IMR-90 (cell line): ENCODE measurements at regions not wholly inside any gene's neighbourhood (a gene's known extent, or its start where the extent isn't known, plus 50 kb on each side); places are given as distances from the start of the nearest gene placed in this dataset.

Experiments
- ATAC-seq: fragments of 200-7000 bp; cut with Tn5 transposase; 2 replicates; pipeline ENCODE4 v1.9.1; 2020; ENCODE audit warnings: low read depth, mild to moderate bottlenecking, moderate library complexity
- BruUV-seq: library from RNA; stranded (reverse); fragments of 400-500 nt; replicated peaks from 2 replicates; lab custom pipeline; 2021; lab: Mats Ljungman, UMichigan
- CTCF ChIA-PET: fragments of 300-600 bp; formaldehyde crosslinking; extraction: SDS; loops from one replicate; lab custom pipeline; 2021; ENCODE audit warnings: antibody characterized with exemption; lab: Yijun Ruan, JAX
- POLR2A ChIA-PET: fragments of 300-600 bp; sonication (Branson Sonifier 250); formaldehyde crosslinking; loops from one replicate; lab custom pipeline; 2022; ENCODE audit warnings: antibody characterized with exemption; ENCODE audit not compliant: unreplicated experiment; lab: Charles Lee
- DNase-seq: peaks from one replicate; pipeline ENCODE4 v3.0.0; 2013
- H2AFZ ChIP-seq: replicated peaks from 2 replicates; pipeline ENCODE3; 2013; ENCODE audit warnings: low read length, mild to moderate bottlenecking; ENCODE audit not compliant: poor library complexity
- H2AK5ac ChIP-seq: 2 replicates; pipeline ENCODE4 v1.6.1; 2013; ENCODE audit warnings: low read depth, low read length, inconsistent platforms
- H2AK9ac ChIP-seq: replicated peaks from 2 replicates; pipeline ENCODE3; 2013; ENCODE audit warnings: mild to moderate bottlenecking, low read depth, low read length, moderate library complexity; ENCODE audit not compliant: poor library complexity
- H2BK120ac ChIP-seq: 2 replicates; pipeline ENCODE4 v1.6.1; 2013; ENCODE audit warnings: low read depth, low read length, inconsistent platforms
- H2BK15ac ChIP-seq: 3 replicates; pipeline ENCODE4 v1.6.1; 2013; ENCODE audit warnings: low read depth, low read length, inconsistent platforms
- H2BK20ac ChIP-seq: 2 replicates; pipeline ENCODE4 v1.6.1; 2013; ENCODE audit warnings: low read depth, mild to moderate bottlenecking, inconsistent platforms, low read length, moderate library complexity
- H2BK5ac ChIP-seq: 2 replicates; pipeline ENCODE4 v1.6.1; 2013; ENCODE audit warnings: mild to moderate bottlenecking, low read depth, low read length, inconsistent platforms; ENCODE audit not compliant: poor library complexity, severe bottlenecking
- H3K14ac ChIP-seq: replicated peaks from 2 replicates; pipeline ENCODE4 v1.6.1; 2013; ENCODE audit warnings: low read depth, low read length, inconsistent platforms
- H3K18ac ChIP-seq: 2 replicates; pipeline ENCODE4 v1.6.1; 2013; ENCODE audit warnings: low read depth, low read length, control low read depth
- H3K23ac ChIP-seq: 2 replicates; pipeline ENCODE4 v1.6.1; 2013; ENCODE audit warnings: low read depth, low read length, inconsistent platforms
- H3K27ac ChIP-seq: 2 replicates; pipeline ENCODE4 v1.5.1; 2013; ENCODE audit warnings: mild to moderate bottlenecking, control low read depth, low read length; ENCODE audit not compliant: insufficient read depth
- H3K27me3 ChIP-seq: 2 replicates; pipeline ENCODE4 v1.6.1; 2013; ENCODE audit warnings: low read length; ENCODE audit not compliant: control insufficient read depth, insufficient read depth
- H3K36me3 ChIP-seq: 2 replicates; pipeline ENCODE4 v1.6.1; 2013; ENCODE audit warnings: low read length, mixed read lengths; ENCODE audit not compliant: control insufficient read depth, insufficient read depth
- H3K4ac ChIP-seq: 2 replicates; pipeline ENCODE4 v1.6.1; 2013; ENCODE audit warnings: low read depth, low read length, inconsistent platforms
- H3K4me1 ChIP-seq: 2 replicates; pipeline ENCODE4 v1.6.1; 2013; ENCODE audit warnings: low read length, mixed read lengths; ENCODE audit not compliant: control insufficient read depth, insufficient read depth
- H3K4me2 ChIP-seq: 2 replicates; pipeline ENCODE4 v1.6.1; 2013; ENCODE audit warnings: low read depth, mild to moderate bottlenecking, control low read depth, low read length, moderate library complexity
- H3K4me3 ChIP-seq: 2 replicates; pipeline ENCODE4 v1.5.1; 2013; ENCODE audit warnings: low read depth, mild to moderate bottlenecking, control low read depth, low read length, moderate library complexity; ENCODE audit not compliant: insufficient read depth
- H3K56ac ChIP-seq: 2 replicates; pipeline ENCODE4 v1.6.1; 2013; ENCODE audit warnings: low read length, inconsistent platforms; ENCODE audit not compliant: insufficient read depth; ENCODE audit errors: extremely low read depth
- H3K79me1 ChIP-seq, 2 experiments: 2 replicates each; pipeline ENCODE4 v1.6.1; 2013; ENCODE audit warnings: low read length in 2 of 2, inconsistent platforms in 1 of 2, low read depth in 1 of 2
- H3K9ac ChIP-seq: 2 replicates; pipeline ENCODE4 v1.6.1; 2013; ENCODE audit warnings: low read depth, low read length, control low read depth
- H3K9me1 ChIP-seq: 2 replicates; pipeline ENCODE4 v1.6.1; 2013; ENCODE audit warnings: low read length, inconsistent platforms; ENCODE audit not compliant: insufficient read depth
- H3K9me3 ChIP-seq: 2 replicates; pipeline ENCODE4 v1.6.1; 2013; ENCODE audit warnings: low read length; ENCODE audit not compliant: control insufficient read depth, insufficient read depth
- H4K20me1 ChIP-seq: 2 replicates; pipeline ENCODE4 v1.6.1; 2013; ENCODE audit warnings: low read length, inconsistent platforms; ENCODE audit not compliant: insufficient read depth
- H4K5ac ChIP-seq: 2 replicates; pipeline ENCODE4 v1.6.1; 2013; ENCODE audit warnings: mild to moderate bottlenecking, low read depth, low read length, control low read depth
- H4K8ac ChIP-seq, 2 experiments: 2 replicates each; pipeline ENCODE4 v1.6.1; 2013; ENCODE audit warnings: low read depth in 2 of 2, low read length in 2 of 2, control low read depth in 1 of 2, inconsistent platforms in 1 of 2
- H4K91ac ChIP-seq: 2 replicates; pipeline ENCODE4 v1.6.1; 2013; ENCODE audit warnings: low read depth, low read length, inconsistent platforms; ENCODE audit not compliant: insufficient read depth
- BHLHE40 ChIP-seq: fragments of 150-350 bp; IDR thresholded peaks from 2 replicates; pipeline ENCODE4 v1.6.1; 2016; ENCODE audit warnings: mild to moderate bottlenecking, low read depth, low read length
- ELK1 ChIP-seq: fragments of 150-350 bp; IDR thresholded peaks from 2 replicates; pipeline ENCODE4 v1.6.1; 2016; ENCODE audit warnings: low read depth, mild to moderate bottlenecking, low read length, moderate library complexity, borderline replicate concordance
- MAZ ChIP-seq: IDR thresholded peaks from 2 replicates; pipeline ENCODE4 v1.6.1; 2012; ENCODE audit warnings: low read depth, mild to moderate bottlenecking, low read length, improper control_type of control experiment, moderate library complexity, borderline replicate concordance
- MXI1 ChIP-seq: IDR thresholded peaks from 2 replicates; pipeline ENCODE4 v1.6.1; 2012; ENCODE audit warnings: low read depth, mild to moderate bottlenecking, low read length, moderate library complexity, borderline replicate concordance
- RCOR1 ChIP-seq: IDR thresholded peaks from 2 replicates; pipeline ENCODE4 v1.6.1; 2012; ENCODE audit warnings: mild to moderate bottlenecking, low read length, improper control_type of control experiment; ENCODE audit not compliant: insufficient replicate concordance
- SMC3 ChIP-seq: fragments of 150-350 bp; IDR thresholded peaks from 2 replicates; pipeline ENCODE4 v1.6.1; 2016; ENCODE audit warnings: low read depth, mild to moderate bottlenecking, antibody characterized with exemption, low read length, moderate library complexity
- WGBS, 2 experiments: methylation state at CpG; one replicate each; pipeline versions ENCODE4 v1.1.5 to v1.1.7; 2013; ENCODE audit warnings: missing lambda C conversion rate in 2 of 2; ENCODE audit not compliant: insufficient read length in 1 of 2; ENCODE audit errors: extremely low coverage in 2 of 2; 5-methylcytosine and 5-hydroxymethylcytosine counted together
- dilution Hi-C: fragments of 300-500 bp; cut with HindIII; formaldehyde crosslinking; loops from one replicate; pipeline ENCODE4 v1.14.3; 2018; ENCODE audit warnings: low sequenced_read_pairs; ENCODE audit not compliant: unreplicated experiment
- in situ Hi-C: fragments of 300-500 bp; cut with MboI; formaldehyde crosslinking; loops from 3 replicates; pipeline ENCODE4 v1.14.3; 2019; ENCODE audit warnings: low sequenced_read_pairs, inconsistent platforms, mixed read lengths
- intact Hi-C: fragments of 100-400 bp; cut with micrococcal nuclease; formaldehyde crosslinking; loops from 2 replicates; pipeline ENCODE4 v1.10.0; 2022

- H2BK15ac ChIP-seq, result no peak overlapping the region
- intact Hi-C loops (no loop called here), in situ Hi-C loops (no loop called here), dilution Hi-C loops (no loop called here)
- DNase-seq (no peak), ATAC-seq (no peak)
- no peak overlapping the region for H3K14ac ChIP-seq
- H2BK5ac ChIP-seq, result no peak overlapping the region
- H3K56ac ChIP-seq, result no peak overlapping the region
- no peak for TF ChIP-seq RCOR1
- no peak for TF ChIP-seq BHLHE40
- no peak for TF ChIP-seq SMC3
- TF ChIP-seq MAZ, result no peak
- no peak for TF ChIP-seq ELK1
- TF ChIP-seq MXI1, result no peak
- no peaks in the 10 kb centered on the region for H4K20me1 ChIP-seq
- no peak overlapping the region for H2AFZ ChIP-seq
- no peak overlapping the region for H3K18ac ChIP-seq
- H3K9me1 ChIP-seq, result no peaks in the 10 kb centered on the region
- H2AK9ac ChIP-seq, result no peak overlapping the region
- no peak overlapping the region for H3K4me2 ChIP-seq
- POLR2A ChIA-PET, result no interaction called here
- H3K9ac ChIP-seq, result no peak overlapping the region
- no peak overlapping the region for H4K5ac ChIP-seq
- no peaks in the 10 kb centered on the region for H3K79me1 ChIP-seq
- WGBS, 2 experiments, result no CpG with 5 or more reads among the region's 3 CpGs
- H4K91ac ChIP-seq, result no peak overlapping the region
- no peak overlapping the region for H4K8ac ChIP-seq
- no peak overlapping the region for H2BK120ac ChIP-seq
- no peak overlapping the region for H3K4me3 ChIP-seq
- no TSS peak for BruUV-seq
- no peaks in the 10 kb centered on the region for H3K9me3 ChIP-seq
- no peaks in the 10 kb centered on the region for H3K4me1 ChIP-seq
- H3K27me3 ChIP-seq, result no peaks in the 10 kb centered on the region; the same call in 1 of the 2 replicates
- no peak overlapping the region for H2BK20ac ChIP-seq
- no peak overlapping the region for H2AK5ac ChIP-seq
- no peaks in the 10 kb centered on the region for H3K36me3 ChIP-seq
- no peak overlapping the region for H3K27ac ChIP-seq
- no peak overlapping the region for H3K4ac ChIP-seq
- H3K23ac ChIP-seq, result no peak overlapping the region
- CTCF ChIA-PET, result no interaction called here
Observed at GRCh38 chr12:31210104-31210503, 115.8 kb downstream of the SINHCAF start.
